ENCODE measurements at regions not wholly inside any gene's neighbourhood (a gene's known extent, or its start where the extent isn't known, plus 50 kb on each side); places are given as distances from the start of the nearest gene placed in this dataset.

GRCh38 chr1:18010945-18011344, 96.7 kb upstream of the IGSF21 start:
- FAIRE-seq (no peak), DNase-seq (ENCODE audit: insufficient read length, low spot score) (no peak)
- no peak for TF ChIP-seq PAX5 (IDR thresholded peaks at IDR 0.05; ENCODE audit: insufficient read depth, low read length, severe bottlenecking)
- TF ChIP-seq TAF1 (IDR thresholded peaks at IDR 0.05; ENCODE audit: low read depth, low read length), result no peak
- no peak for TF ChIP-seq POU2F2 (IDR thresholded peaks at IDR 0.05; ENCODE audit: low read depth, low read length)
- no peak for TF ChIP-seq SPI1 (IDR thresholded peaks at IDR 0.05; ENCODE audit: low read depth, low read length)
- no peak for TF ChIP-seq POLR2AphosphoS5 (IDR thresholded peaks at IDR 0.05; ENCODE audit: low read depth, low read length)
- TF ChIP-seq POLR2A (IDR thresholded peaks at IDR 0.05; ENCODE audit: low read depth, low read length), result no peak

DNA sequence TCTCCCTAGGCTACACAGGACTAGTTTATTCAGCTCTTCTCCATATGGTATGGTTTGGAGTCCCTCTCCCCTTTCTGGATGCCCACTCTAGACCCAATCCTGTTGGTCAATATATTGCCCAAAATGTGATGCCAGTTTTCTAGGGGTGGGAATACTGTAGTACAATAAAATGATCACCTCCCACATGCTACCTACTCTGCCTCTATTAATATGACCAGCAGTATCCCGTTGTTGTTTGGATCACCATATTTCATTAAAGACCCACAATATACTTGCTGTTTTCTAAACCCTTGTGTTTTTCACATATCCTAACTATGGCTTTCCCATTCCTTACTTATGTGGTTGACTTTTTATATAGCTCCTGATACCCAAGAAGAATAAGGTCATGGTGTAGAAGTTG, 95.9 kb upstream of the IGSF21 start:
- FAIRE-seq (no peak), DNase-seq (ENCODE audit: insufficient read length, low spot score) (no peak)
- TF ChIP-seq TAF1 (IDR thresholded peaks at IDR 0.05; ENCODE audit: low read depth, low read length) (no peak), SPI1 (IDR thresholded peaks at IDR 0.05; ENCODE audit: low read depth, low read length) (no peak), PAX5 (IDR thresholded peaks at IDR 0.05; ENCODE audit: insufficient read depth, low read length, severe bottlenecking) (no peak), POLR2A (IDR thresholded peaks at IDR 0.05; ENCODE audit: low read depth, low read length) (no peak), POU2F2 (IDR thresholded peaks at IDR 0.05; ENCODE audit: low read depth, low read length) (no peak), POLR2AphosphoS5 (IDR thresholded peaks at IDR 0.05; ENCODE audit: low read depth, low read length) (no peak)

DNA sequence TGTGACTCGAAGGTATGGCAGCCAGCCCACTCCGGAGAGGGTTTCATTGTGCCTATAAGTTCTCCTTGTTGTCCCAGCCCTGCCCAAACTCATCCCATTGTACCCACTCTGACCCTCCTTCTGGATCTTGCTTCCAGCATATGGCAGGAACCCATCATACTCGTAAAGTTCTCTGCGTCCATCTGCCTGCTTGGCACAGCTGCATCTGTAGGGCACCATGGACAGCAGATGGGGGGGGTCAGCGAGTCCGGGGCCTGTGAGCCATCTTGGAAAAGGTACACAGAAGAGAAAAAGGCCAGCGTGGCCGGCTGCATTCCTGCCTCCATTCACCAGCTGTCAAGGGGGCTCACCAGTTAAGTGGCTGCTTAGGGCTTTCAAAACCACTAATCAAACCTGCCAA, 94.9 kb upstream of the IGSF21 start:
- TF ChIP-seq SPI1 (IDR thresholded peaks at IDR 0.05; ENCODE audit: low read depth, low read length), result no peak
- TF ChIP-seq PAX5 (IDR thresholded peaks at IDR 0.05; ENCODE audit: insufficient read depth, low read length, severe bottlenecking), result no peak
- no peak for TF ChIP-seq POU2F2 (IDR thresholded peaks at IDR 0.05; ENCODE audit: low read depth, low read length)
- TF ChIP-seq TAF1 (IDR thresholded peaks at IDR 0.05; ENCODE audit: low read depth, low read length), result no peak
- no peak for TF ChIP-seq POLR2AphosphoS5 (IDR thresholded peaks at IDR 0.05; ENCODE audit: low read depth, low read length)
- no peak for TF ChIP-seq POLR2A (IDR thresholded peaks at IDR 0.05; ENCODE audit: low read depth, low read length)
- no peak for FAIRE-seq
- no peak for DNase-seq (ENCODE audit: insufficient read length, low spot score)

GRCh38 chr1:18013216-18013615, 94.4 kb upstream of the IGSF21 start:
- DNase-seq (ENCODE audit: insufficient read length, low spot score), result no peak
- FAIRE-seq, result no peak

DNA sequence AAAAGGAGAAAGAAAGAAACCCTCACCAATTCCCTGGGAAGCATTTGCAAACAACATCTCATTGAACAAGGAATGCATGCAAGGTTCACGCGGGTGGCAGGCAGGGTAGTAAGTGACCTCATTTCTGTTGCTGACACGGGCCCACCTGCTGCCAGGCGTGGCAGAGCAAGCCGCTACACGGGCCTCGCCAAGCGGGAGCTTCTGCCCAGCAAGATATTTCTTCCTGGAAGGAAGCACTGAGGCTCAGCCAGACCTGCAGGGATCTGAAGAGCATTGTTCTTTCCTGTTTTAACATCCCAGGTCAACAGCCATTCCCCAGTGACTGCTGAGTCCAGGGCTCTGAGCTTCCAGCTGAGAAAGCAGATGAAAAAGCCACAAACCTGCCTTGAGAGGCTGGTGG, 91.9 kb upstream of the IGSF21 start:
- FAIRE-seq (no peak), DNase-seq (ENCODE audit: insufficient read length, low spot score) (no peak)
- TF ChIP-seq SPI1 (IDR thresholded peaks at IDR 0.05; ENCODE audit: low read depth, low read length) (no peak), PAX5 (IDR thresholded peaks at IDR 0.05; ENCODE audit: insufficient read depth, low read length, severe bottlenecking) (no peak), POLR2A (IDR thresholded peaks at IDR 0.05; ENCODE audit: low read depth, low read length) (no peak), POU2F2 (IDR thresholded peaks at IDR 0.05; ENCODE audit: low read depth, low read length) (no peak), POLR2AphosphoS5 (IDR thresholded peaks at IDR 0.05; ENCODE audit: low read depth, low read length) (no peak), TAF1 (IDR thresholded peaks at IDR 0.05; ENCODE audit: low read depth, low read length) (no peak)

More at GRCh38 chr1:18013216-18013615, 94.4 kb upstream of the IGSF21 start:
- no peak for TF ChIP-seq PAX5 (IDR thresholded peaks at IDR 0.05; ENCODE audit: insufficient read depth, low read length, severe bottlenecking)
- no peak for TF ChIP-seq SPI1 (IDR thresholded peaks at IDR 0.05; ENCODE audit: low read depth, low read length)
- no peak for TF ChIP-seq POLR2A (IDR thresholded peaks at IDR 0.05; ENCODE audit: low read depth, low read length)
- no peak for TF ChIP-seq POU2F2 (IDR thresholded peaks at IDR 0.05; ENCODE audit: low read depth, low read length)
- TF ChIP-seq TAF1 (IDR thresholded peaks at IDR 0.05; ENCODE audit: low read depth, low read length), result no peak
- TF ChIP-seq POLR2AphosphoS5 (IDR thresholded peaks at IDR 0.05; ENCODE audit: low read depth, low read length), result no peak

GRCh38 chr1:18018366-18018765, 89.2 kb upstream of the IGSF21 start:
- DNase-seq (ENCODE audit: insufficient read length, low spot score), result no peak
- no peak for FAIRE-seq
- TF ChIP-seq POLR2A (IDR thresholded peaks at IDR 0.05; ENCODE audit: low read depth, low read length) (no peak), TAF1 (IDR thresholded peaks at IDR 0.05; ENCODE audit: low read depth, low read length) (no peak), PAX5 (IDR thresholded peaks at IDR 0.05; ENCODE audit: insufficient read depth, low read length, severe bottlenecking) (no peak), POU2F2 (IDR thresholded peaks at IDR 0.05; ENCODE audit: low read depth, low read length) (no peak), SPI1 (IDR thresholded peaks at IDR 0.05; ENCODE audit: low read depth, low read length) (no peak), POLR2AphosphoS5 (IDR thresholded peaks at IDR 0.05; ENCODE audit: low read depth, low read length) (no peak)

DNA sequence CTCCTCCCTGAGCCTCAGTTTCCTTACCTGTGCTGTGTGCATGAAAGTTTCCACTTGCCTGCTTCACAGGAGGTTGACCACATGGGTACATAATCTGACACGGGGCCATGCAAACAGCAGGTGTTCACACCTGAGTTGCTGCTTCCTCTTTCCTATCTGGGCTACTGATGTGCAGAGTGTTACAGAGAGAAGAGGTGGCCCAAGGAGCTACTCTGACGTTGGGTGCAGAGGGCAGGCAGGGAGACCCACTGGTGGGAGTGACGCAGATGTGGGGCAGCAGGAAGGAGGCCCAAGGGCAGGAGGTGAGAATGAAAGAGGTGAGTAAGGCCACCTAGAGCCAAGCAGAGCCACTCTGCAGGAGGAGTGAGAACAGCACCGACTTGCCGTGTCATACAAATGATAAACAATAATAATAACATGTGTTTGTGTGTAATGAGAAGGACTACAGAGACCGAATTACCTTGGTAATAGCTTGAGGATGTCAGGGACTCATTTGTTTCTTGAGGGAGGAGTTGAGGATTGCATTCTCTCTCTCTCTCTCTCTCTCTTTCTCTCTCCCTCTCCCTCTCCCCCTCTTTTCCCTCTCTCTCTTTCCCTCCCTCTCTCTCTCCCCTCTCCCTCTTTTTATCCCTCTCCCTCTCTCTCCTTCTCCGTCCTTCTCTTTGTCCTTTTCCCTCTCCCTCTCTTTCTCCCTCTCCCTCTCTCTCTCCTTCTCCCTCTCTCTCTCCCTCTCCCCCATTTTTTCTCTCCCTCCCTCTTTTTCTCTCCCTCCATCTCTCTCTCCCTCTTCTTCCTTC, 87.4 kb upstream of the IGSF21 start:
- no peak for TF ChIP-seq TAF1 (IDR thresholded peaks at IDR 0.05; ENCODE audit: low read depth, low read length)
- TF ChIP-seq SPI1 (IDR thresholded peaks at IDR 0.05; ENCODE audit: low read depth, low read length), result no peak
- TF ChIP-seq PAX5 (IDR thresholded peaks at IDR 0.05; ENCODE audit: insufficient read depth, low read length, severe bottlenecking), result no peak
- no peak for TF ChIP-seq POLR2AphosphoS5 (IDR thresholded peaks at IDR 0.05; ENCODE audit: low read depth, low read length)
- no peak for TF ChIP-seq POLR2A (IDR thresholded peaks at IDR 0.05; ENCODE audit: low read depth, low read length)
- TF ChIP-seq POU2F2 (IDR thresholded peaks at IDR 0.05; ENCODE audit: low read depth, low read length), result no peak
- DNase-seq (ENCODE audit: insufficient read length, low spot score), result no peak
- no peak for FAIRE-seq

- TF ChIP-seq POLR2A (IDR thresholded peaks at IDR 0.05; ENCODE audit: low read depth, low read length), result no peak
- TF ChIP-seq POLR2AphosphoS5 (IDR thresholded peaks at IDR 0.05; ENCODE audit: low read depth, low read length), result no peak
- no peak for TF ChIP-seq POU2F2 (IDR thresholded peaks at IDR 0.05; ENCODE audit: low read depth, low read length)
- no peak for TF ChIP-seq PAX5 (IDR thresholded peaks at IDR 0.05; ENCODE audit: insufficient read depth, low read length, severe bottlenecking)
- no peak for TF ChIP-seq SPI1 (IDR thresholded peaks at IDR 0.05; ENCODE audit: low read depth, low read length)
- no peak for TF ChIP-seq TAF1 (IDR thresholded peaks at IDR 0.05; ENCODE audit: low read depth, low read length)
- DNase-seq (ENCODE audit: insufficient read length, low spot score) (no peak), FAIRE-seq (no peak)
Observed at GRCh38 chr1:18021242-18021641, 86.4 kb upstream of the IGSF21 start.

DNA sequence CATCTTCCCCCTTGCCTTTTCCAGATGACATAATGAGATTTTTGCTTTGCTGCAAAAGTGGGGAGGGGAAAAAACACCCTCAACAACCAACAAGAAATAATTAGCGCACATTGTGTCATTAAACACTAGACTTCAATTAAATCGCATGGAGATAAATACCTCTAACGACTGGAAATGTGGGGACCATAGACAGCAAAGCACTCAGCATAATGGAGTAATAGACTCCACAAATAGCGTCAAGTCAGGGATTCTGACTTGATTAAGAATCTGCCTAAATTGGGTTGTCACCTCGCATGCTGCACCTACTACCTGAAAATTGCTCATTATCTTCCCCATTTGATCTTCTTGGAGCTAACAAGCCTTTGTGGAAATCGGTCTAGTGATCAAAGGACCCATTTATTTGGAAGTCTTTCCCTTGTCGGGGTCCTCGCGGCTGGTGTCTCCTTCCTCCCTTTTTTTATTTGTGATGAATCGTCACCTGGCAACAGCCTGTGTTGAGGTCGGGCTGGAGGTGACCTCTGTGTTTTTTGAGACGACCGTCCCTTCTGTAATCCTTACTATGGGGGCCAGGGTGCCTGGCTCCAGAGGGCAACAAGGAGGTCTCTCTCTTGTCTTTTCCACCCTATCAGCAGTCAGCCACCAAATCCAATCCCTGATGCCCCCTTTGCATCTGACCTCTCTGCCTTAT, 75.3 kb upstream of the IGSF21 start:
- TF ChIP-seq TAF1 (IDR thresholded peaks at IDR 0.05; ENCODE audit: low read depth, low read length), result no peak
- TF ChIP-seq SPI1 (IDR thresholded peaks at IDR 0.05; ENCODE audit: low read depth, low read length), result no peak
- TF ChIP-seq POLR2A (IDR thresholded peaks at IDR 0.05; ENCODE audit: low read depth, low read length), result no peak
- TF ChIP-seq POU2F2 (IDR thresholded peaks at IDR 0.05; ENCODE audit: low read depth, low read length), result no peak
- TF ChIP-seq POLR2AphosphoS5 (IDR thresholded peaks at IDR 0.05; ENCODE audit: low read depth, low read length), result no peak
- TF ChIP-seq PAX5 (IDR thresholded peaks at IDR 0.05; ENCODE audit: insufficient read depth, low read length, severe bottlenecking), result no peak

More for the DNA sequence above, 75.3 kb upstream of the IGSF21 start:
- DNase-seq (ENCODE audit: insufficient read length, low spot score) (no peak), FAIRE-seq (no peak)
